ENCODE measurements at regions not wholly inside any gene's neighbourhood (a gene's known extent, or its start where the extent isn't known, plus 50 kb on each side); places are given as distances from the start of the nearest gene placed in this dataset.

GRCh38 chr2:168314236-168314635 lies 66.8 kb upstream of the STK39 start:
- DNase-seq (ENCODE audit: low read depth), result no peak
- no peak overlapping the region for H3K4me3 ChIP-seq (ENCODE audit: low read depth, low read length)

GRCh38 chr2:168315331-168316072 lies 68.1 kb upstream of the STK39 start:
- no peak overlapping the region for H3K4me3 ChIP-seq (ENCODE audit: low read depth, low read length)
- DNase-seq (ENCODE audit: low read depth), result no peak
- TF ChIP-seq CTCF (IDR thresholded peaks at IDR 0.05; ENCODE audit: insufficient read depth, low read depth, low read length), result no peak

More at GRCh38 chr2:168314236-168314635, 66.8 kb upstream of the STK39 start:
- no peak for TF ChIP-seq CTCF (IDR thresholded peaks at IDR 0.05; ENCODE audit: insufficient read depth, low read depth, low read length)

GRCh38 chr2:168316073-168316440 lies 68.7 kb upstream of the STK39 start:
- no peak for DNase-seq (ENCODE audit: low read depth)
- no peak for TF ChIP-seq CTCF (IDR thresholded peaks at IDR 0.05; ENCODE audit: insufficient read depth, low read depth, low read length)
- H3K4me3 ChIP-seq (ENCODE audit: low read depth, low read length), result no peak overlapping the region

GRCh38 chr2:168317282-168317681 lies 69.9 kb upstream of the STK39 start:
- no peak overlapping the region for H3K4me3 ChIP-seq (ENCODE audit: low read depth, low read length)
- DNase-seq (ENCODE audit: low read depth), result no peak
- no peak for TF ChIP-seq CTCF (IDR thresholded peaks at IDR 0.05; ENCODE audit: insufficient read depth, low read depth, low read length)

- DNase-seq (ENCODE audit: low read depth), result no peak
- no peak overlapping the region for H3K4me3 ChIP-seq (ENCODE audit: low read depth, low read length)
- no peak for TF ChIP-seq CTCF (IDR thresholded peaks at IDR 0.05; ENCODE audit: insufficient read depth, low read depth, low read length)
Observed at GRCh38 chr2:168320267-168320666, 72.9 kb upstream of the STK39 start.

GRCh38 chr2:168322325-168323007 lies 75.1 kb upstream of the STK39 start:
- no peak for TF ChIP-seq CTCF (IDR thresholded peaks at IDR 0.05; ENCODE audit: insufficient read depth, low read depth, low read length)

More at GRCh38 chr2:168322325-168323007, 75.1 kb upstream of the STK39 start:
- H3K4me3 ChIP-seq (ENCODE audit: low read depth, low read length), result no peak overlapping the region
- DNase-seq (ENCODE audit: low read depth), result no peak
